ENCODE measurements at regions not wholly inside any gene's neighbourhood (a gene's known extent, or its start where the extent isn't known, plus 50 kb on each side); places are given as distances from the start of the nearest gene placed in this dataset.

DNA sequence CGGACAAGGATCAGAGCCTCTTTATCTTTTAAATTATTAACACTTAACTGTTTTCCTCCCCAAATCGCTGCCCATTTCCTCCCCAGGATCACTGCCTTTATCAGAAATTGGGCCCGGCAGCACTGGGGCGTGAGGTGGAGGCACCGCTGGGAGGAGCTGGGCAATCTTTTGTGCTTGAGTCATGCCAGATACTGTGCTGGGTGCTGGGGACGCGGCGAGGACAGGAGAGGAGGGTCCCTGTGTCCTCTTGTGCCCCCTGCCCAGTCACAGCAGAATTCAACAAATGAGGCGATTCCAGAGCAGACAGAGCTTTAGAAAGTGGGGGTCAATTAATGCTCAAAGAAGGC is 347.8 kb downstream of the ZNF536 start:
- no peak for DNase-seq

DNA sequence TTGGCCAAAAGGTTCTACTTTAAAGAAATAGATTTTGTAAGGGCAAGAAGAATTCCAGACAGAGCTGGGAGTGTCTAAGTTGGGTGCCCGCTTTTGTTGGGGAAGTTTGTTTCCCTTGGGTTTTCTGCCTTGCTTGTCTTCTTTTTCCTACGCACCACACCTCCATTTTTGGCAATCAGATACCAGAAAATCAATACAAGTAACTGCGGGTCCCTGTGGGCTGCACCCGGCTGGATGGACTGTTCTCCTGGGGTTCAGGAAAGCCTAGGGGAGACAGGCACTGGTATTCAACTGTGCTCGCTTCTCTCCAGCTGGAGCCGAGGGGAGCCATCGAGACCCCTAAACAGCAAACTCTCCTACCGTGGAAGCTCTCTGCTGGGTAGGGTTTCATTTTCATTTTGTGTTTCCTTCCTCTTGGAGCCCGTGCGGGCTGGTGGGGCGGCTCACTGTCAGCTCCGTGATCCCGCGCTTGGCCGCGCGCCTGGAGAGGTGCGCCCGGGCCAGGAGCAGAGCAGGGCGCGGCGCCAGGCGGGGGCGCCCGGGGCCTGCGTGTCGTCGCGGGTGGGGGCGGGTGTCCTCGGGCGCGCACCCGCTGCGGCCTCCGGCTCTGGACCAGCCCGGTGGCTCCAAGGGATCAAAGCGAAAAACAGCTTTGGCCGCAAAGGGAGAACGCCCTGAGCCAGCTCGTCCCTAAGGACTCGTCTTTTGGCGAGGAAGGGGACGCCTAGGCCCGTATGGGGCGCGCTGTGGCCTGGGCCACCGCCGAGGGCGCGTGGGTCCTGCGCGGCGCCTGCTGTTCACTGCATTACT is 347.2 kb downstream of the ZNF536 start:
- DNase-seq = no peak

- DNase-seq = no peak
Observed at GRCh38 chr19:30718707-30719106, 346.5 kb downstream of the ZNF536 start.

DNA sequence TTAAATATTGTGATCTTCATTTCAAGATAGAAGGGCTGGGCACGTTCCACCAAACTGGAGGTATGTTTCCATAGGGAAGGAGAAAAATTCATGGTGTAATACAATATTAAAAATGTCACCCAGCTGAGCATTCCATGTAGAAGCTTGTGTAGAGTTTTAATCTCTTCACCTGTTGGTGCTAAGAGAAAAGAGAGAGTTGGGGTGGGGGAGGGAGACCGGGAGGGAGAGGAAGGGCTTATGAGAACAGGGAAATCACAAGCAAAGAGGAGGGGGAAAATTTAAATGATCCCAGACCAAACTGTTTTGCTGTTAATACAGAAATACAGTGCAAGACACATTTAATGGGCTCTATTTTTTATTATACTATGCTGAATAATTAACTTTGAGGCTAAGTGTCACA is 345.8 kb downstream of the ZNF536 start:
- no peak for DNase-seq

DNA sequence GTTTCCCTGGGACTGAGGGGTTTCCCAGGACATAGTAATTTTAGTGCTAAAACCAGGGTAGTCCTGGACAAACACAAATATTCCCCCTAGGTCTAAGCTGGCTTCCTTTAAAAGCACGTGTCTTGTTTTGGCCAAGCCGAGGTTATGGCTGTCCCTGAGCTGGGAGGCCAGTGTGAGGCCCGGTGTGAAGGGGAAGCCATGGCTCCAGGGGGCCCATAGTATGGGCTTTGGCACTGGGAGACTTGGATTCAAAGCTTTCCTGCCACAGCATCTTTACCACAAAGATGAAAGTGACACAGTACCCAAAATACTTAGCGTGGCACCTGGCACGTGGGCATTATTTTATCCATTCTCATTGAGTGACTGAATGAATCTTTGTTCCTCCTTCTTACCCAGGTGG is 345.2 kb downstream of the ZNF536 start:
- no peak for DNase-seq

DNA sequence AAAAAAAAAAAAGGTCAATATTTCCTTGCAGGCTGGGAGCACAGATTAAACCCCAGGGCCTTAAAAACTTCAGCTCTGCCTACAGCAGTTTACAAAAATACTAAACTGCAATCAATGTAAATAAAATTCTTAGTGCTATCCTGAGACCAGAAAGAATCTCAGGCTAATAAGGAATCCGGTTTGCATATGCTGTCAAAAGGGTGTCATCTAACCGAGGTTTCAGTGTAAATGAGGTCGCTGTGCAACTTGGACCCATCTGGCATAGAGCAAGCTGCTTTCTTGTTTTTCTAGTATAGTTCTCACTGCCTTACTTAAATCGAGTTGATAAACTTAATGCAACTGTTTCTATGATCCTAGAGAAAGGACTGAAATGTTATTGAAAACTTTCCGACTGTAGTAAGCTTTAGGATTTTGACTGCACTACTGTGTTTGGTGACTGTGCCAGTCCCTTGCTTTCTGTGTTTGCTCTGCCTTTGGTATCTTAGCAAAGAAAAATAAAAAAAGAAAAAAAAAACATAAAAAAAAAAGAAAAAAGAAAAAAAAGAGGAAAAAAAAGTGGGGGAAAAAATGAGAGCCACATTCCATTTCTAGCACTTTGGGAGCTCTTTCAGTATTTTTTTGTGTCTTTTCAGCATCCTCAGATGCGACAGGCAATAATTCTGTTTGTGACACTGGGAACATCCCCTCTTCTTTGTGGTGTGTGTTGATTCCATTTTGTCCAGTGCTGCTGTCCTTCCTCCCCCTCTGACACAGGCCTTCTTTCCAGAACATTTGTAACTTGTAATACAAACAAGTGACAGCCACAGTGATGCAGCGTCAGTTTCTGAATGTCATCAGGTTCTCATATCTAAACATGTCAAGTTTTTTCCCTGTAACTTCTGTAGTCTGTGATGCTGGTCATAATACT is 340.5 kb downstream of the ZNF536 start:
- DNase-seq = no peak

GRCh38 chr19:30711826-30712225 is 339.6 kb downstream of the ZNF536 start:
- no peak for DNase-seq

GRCh38 chr19:30711296-30711695 is 339.1 kb downstream of the ZNF536 start:
- DNase-seq = no peak

DNA sequence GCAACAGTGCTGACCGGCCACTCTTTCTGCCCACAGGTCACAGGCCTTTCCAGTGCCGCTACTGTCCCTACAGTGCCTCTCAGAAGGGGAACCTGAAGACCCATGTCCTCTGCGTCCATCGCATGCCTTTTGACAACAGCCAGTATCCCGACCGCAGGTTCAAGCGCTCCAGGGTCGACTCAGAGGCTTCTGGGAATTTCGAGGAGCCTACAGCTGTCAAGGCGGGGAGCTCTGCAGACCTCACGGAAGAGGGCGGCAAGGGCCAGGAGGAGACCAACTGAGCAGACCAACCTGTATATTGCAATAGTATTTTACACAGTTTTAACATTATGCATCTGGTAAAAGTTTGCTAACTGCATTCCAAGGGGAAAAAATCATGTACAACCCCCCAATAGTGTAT is 338.5 kb downstream of the ZNF536 start:
- no peak for DNase-seq

GRCh38 chr19:30708416-30709178 is 336.4 kb downstream of the ZNF536 start:
- DNase-seq = no peak

GRCh38 chr19:30704771-30705330 is 332.7 kb downstream of the ZNF536 start:
- no peak for DNase-seq

GRCh38 chr19:30703645-30704044 is 331.5 kb downstream of the ZNF536 start:
- DNase-seq = no peak

DNA sequence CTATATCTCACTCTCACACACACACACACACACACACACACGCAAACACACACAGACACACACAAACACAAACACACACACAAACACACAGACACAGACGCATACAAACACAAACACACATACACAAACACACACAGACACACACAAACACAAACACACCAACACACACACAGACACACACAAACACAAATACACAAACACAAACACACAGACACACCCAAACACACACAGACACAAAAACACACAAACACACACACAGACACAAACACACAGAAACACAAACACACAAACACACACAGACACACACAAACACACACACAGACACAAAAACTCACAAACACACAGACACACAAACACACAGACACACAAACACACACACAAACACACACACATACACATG is 329.0 kb downstream of the ZNF536 start:
- DNase-seq = no peak

GRCh38 chr19:30699871-30700280 is 327.7 kb downstream of the ZNF536 start:
- no peak for DNase-seq

GRCh38 chr19:30696514-30696913 is 324.3 kb downstream of the ZNF536 start:
- DNase-seq = no peak

DNA sequence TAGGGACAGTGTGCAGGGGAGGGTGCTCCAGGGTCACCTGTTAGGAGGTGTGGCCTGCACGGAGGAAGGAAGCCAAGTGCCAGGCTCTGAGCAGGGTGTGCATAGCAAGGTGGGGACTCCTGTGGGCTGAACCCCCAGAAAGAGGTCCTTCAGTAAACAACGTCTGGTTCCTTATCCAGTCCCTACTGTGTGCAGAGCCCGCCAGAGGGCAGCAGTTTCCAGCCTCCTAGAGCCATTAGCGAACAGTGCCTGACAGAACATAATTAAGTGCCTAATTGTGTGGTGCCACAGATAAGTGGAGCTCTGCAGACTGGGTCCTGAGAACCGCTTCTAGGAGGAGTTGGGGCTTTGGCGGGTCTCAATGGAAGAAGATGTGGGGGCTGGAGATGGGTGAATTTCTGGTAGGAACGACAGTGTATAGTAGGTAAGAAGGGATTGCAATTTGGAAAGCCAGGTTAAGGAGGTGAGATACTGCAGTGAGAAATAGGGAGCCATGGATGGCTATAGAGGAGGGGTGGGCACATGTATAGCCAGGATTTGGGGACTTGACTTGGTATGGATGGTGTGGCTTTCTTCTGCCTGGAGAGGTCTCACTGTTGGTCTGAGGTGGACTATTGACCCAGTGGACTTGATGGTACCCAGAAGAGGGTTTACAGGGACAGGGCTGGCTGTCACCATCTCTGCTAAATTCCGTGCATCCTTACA is 323.1 kb downstream of the ZNF536 start:
- DNase-seq = no peak

DNA sequence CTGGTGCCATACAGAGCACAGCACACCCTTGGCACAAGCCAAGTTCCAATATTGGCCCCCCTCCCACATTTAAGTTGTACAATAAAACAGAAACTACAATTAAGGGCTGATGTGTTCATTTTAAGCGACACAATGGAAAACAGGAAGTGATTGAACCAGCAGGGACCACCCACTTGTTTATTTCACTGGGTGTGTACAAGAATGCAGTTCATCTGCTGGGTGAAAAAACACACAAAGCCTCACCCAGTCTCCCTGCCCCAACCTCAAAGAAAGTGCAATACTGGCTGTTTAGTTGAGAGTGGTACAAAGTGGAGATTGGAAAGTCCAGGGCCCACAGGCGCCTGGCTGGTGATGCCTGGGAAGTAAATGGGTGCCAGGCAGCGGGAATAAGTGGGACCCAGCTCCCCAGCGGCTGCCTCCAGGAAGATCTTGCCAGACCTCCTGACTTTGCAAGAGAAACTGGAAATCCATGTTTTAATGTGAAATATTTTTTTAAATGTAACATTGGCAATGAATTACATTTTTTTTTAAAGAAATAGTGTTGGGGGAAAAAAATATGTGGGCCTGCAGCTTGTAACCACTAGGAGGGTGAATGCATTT is 322.1 kb downstream of the ZNF536 start:
- no peak for DNase-seq

DNA sequence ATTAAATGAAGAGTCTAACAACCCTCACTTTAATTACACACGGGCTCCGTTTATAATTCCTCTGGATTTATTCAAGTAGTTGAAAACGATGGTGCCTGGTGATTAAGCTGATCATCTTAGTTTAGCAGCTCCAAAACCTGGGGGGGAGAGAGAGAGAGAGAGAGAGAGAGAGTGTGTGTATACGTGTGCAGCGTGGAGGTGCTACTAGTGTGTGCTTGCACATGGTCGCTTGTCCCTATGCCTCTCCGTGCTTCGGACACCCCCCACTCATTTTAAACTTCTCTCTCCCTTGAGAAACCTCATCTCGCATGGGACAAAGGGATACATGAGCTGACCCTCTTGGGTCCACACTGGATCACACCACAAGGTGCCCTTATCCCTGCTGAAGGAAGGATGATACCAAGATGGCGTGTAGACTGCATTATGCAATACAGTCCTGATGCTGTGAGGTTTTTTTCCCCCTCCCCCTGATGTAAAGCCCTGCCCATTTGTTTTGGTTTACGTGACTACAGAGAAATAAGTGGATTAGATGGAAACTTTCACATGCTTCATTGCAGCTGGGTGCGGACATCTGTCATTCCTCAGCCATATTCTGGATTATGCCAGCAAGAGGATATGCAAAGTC is 320.8 kb downstream of the ZNF536 start:
- no peak for DNase-seq

DNA sequence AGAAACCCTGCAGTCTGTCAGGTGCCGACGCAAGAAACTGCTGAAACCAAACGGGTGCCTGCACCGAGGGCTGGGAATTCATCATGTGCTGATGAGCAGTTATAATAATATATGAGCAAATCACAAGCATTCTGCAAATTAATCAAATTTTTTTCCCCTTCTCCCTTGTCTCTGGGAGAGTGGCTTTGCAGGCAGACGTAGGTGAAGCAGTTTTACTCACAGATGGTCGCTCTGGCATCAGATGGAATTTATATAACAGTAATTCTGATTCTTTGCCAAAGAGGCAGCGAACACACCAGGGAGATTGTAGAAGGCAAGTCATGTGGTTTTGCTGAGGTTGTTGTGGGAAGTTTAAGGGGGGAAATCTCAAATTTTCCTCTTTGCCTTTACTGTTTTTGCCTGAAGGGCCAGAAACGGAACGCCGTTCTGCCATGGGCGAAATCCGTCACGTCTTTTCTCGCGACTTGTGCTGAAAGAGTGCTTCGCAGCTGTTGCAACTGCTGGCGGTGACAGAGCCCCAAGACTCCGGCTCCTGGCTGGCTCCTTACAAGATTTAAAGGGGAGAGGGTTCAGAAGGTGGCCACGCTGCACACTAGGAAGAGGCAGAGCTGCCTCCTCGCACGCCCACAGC is 320.1 kb downstream of the ZNF536 start:
- no peak for DNase-seq

- DNase-seq = no peak
Observed at GRCh38 chr19:30691819-30692166, 319.6 kb downstream of the ZNF536 start.
